Natural killer cell (primary cell): ENCODE measurements at regions not wholly inside any gene's neighbourhood (a gene's known extent, or its start where the extent isn't known, plus 50 kb on each side); places are given as distances from the start of the nearest gene placed in this dataset.
"Not testable (repeated sequence)": the region's sequence is repeated elsewhere in the genome, so short reads cannot be mapped to it uniquely, and the experiment has no call there.

ENCODE experiments used
- ATAC-seq, 3 donors: fragments of 150-1000 bp in 2 of 3; fragments of 200-7000 bp in 1 of 3; cut with Tn5 transposase; 1 replicate in 1 of 3; 2 replicates in 2 of 3; pipeline ENCODE4 v1.10.0; 2021; ENCODE audit warnings: mild to moderate bottlenecking in 2 of 3, moderate library complexity in 2 of 3
- DNase-seq, 2 donors: peaks; one replicate each; pipeline versions ENCODE4 v3.0.0 to v3.0.0-alpha.2; 2013 to 2021; ENCODE audit warnings: mixed read lengths in 1 of 2
- H3K27ac ChIP-seq: one replicate; pipeline ENCODE4 v1.5.1; 2013; ENCODE audit warnings: mild to moderate bottlenecking, low read length
- H3K27me3 ChIP-seq: one replicate; pipeline ENCODE4 v1.6.1; 2013; ENCODE audit warnings: low read length; ENCODE audit not compliant: control insufficient read depth, insufficient read depth
- H3K36me3 ChIP-seq: one replicate; pipeline ENCODE4 v1.6.1; 2013; ENCODE audit warnings: low read length; ENCODE audit not compliant: control insufficient read depth, insufficient read depth
- H3K4me1 ChIP-seq: one replicate; pipeline ENCODE4 v1.6.1; 2013; ENCODE audit warnings: low read length; ENCODE audit not compliant: control insufficient read depth, insufficient read depth
- H3K4me3 ChIP-seq: one replicate; pipeline ENCODE4 v1.5.1; 2013; ENCODE audit warnings: low read length
- H3K9me3 ChIP-seq: one replicate; pipeline ENCODE4 v1.6.1; 2013; ENCODE audit warnings: low read length; ENCODE audit not compliant: control insufficient read depth, insufficient read depth
- H3K27ac Mint-ChIP-seq, 2 donors: one replicate each; pipeline ENCODE4 v1.8.0; 2022; ENCODE audit warnings: mild to moderate bottlenecking in 2 of 2, mixed read lengths in 2 of 2, moderate library complexity in 1 of 2
- H3K27me3 Mint-ChIP-seq, 2 donors: one replicate each; pipeline ENCODE4 v1.8.0; 2022; ENCODE audit warnings: low read depth in 2 of 2, mixed read lengths in 2 of 2
- H3K36me3 Mint-ChIP-seq: one replicate; pipeline ENCODE4 v1.8.0; 2022; ENCODE audit warnings: mixed read lengths
- H3K4me1 Mint-ChIP-seq, 2 donors: one replicate each; pipeline ENCODE4 v1.8.0; 2022; ENCODE audit warnings: mixed read lengths in 2 of 2
- H3K4me3 Mint-ChIP-seq: one replicate; pipeline ENCODE4 v1.8.0; 2022; ENCODE audit warnings: mild to moderate bottlenecking, moderate library complexity, mixed read lengths
- H3K9me3 Mint-ChIP-seq, 2 donors: one replicate each; pipeline ENCODE4 v1.8.0; 2022; ENCODE audit warnings: mixed read lengths in 2 of 2
- CTCF ChIP-seq: fragments of 200-600 bp; IDR thresholded peaks from one replicate; pipeline ENCODE4 v1.8.0; 2022; ENCODE audit warnings: antibody characterized with exemption
- WGBS: methylation state at CpG from one replicate; pipeline ENCODE4 v1.1.7; 2013; ENCODE audit warnings: missing lambda C conversion rate; ENCODE audit not compliant: insufficient coverage; 5-methylcytosine and 5-hydroxymethylcytosine counted together
- intact Hi-C: fragments of 100-400 bp; cut with micrococcal nuclease; formaldehyde crosslinking; loops from one replicate; pipeline ENCODE4 v1.14.2; 2022

GRCh38 chrX:131861088-131861787, 161.9 kb upstream of the STK26 start:
- no peak for TF ChIP-seq CTCF
- H3K27ac ChIP-seq, result no peak overlapping the region
- Mint-ChIP-seq H3K9me3 (no peaks in the 10 kb centered on the region), H3K4me3 (no peak overlapping the region), H3K27ac (no peak overlapping the region), H3K4me1 (no peaks in the 10 kb centered on the region), H3K27me3 (peaks cover 0 to 32% of the 10 kb centered on the region in 2 donors), H3K36me3 (no peaks in the 10 kb centered on the region)
- DNase-seq (no peak), ATAC-seq (peak in 1 of 3 donors; percentile 52)
- 95% methylated on average over 6 of the region's 6 CpGs for WGBS
- no peaks in the 10 kb centered on the region for H3K4me1 ChIP-seq
- H3K9me3 ChIP-seq, result no peaks in the 10 kb centered on the region
- no peaks in the 10 kb centered on the region for H3K36me3 ChIP-seq
- H3K4me3 ChIP-seq, result no peak overlapping the region
- intact Hi-C loops, result no loop called here
- no peaks in the 10 kb centered on the region for H3K27me3 ChIP-seq

DNA sequence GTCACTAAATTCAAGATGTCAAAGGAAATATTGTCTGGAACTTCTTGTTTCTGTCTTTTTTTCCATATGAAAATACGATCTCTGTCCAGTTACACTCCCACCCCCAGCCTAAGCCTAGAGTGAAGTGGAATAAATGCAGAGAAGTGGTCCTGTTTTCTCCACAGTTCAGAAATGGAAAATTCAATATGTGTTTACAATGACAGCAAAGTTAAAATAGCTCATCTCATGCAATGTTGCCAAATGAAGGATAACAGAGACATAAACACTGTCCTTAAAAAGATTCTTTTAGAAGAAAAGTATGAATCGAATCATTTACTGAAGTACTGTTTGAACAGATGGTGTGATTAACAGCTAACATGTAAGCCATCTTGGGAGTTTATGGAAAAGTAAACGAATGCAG, 160.8 kb upstream of the STK26 start:
- Mint-ChIP-seq H3K9me3 (no peaks in the 10 kb centered on the region), H3K4me1 (no peaks in the 10 kb centered on the region), H3K27ac (no peak overlapping the region), H3K4me3 (no peak overlapping the region), H3K27me3 (peaks cover 0 to 31% of the 10 kb centered on the region in 2 donors), H3K36me3 (no peaks in the 10 kb centered on the region)
- no CpG with 5 or more reads among the region's 3 CpGs for WGBS
- Histone ChIP-seq H3K27me3 (no peaks in the 10 kb centered on the region), H3K4me1 (no peaks in the 10 kb centered on the region), H3K9me3 (no peaks in the 10 kb centered on the region), H3K27ac (no peak overlapping the region), H3K36me3 (no peaks in the 10 kb centered on the region), H3K4me3 (no peak overlapping the region)
- no peak for ATAC-seq
- no peak for DNase-seq
- TF ChIP-seq CTCF, result no peak
- intact Hi-C loops, result no loop called here

- Mint-ChIP-seq H3K36me3 (no peaks in the 10 kb centered on the region), H3K27me3 (peaks cover 0 to 46% of the 10 kb centered on the region in 2 donors), H3K4me1 (no peaks in the 10 kb centered on the region), H3K27ac (no peak overlapping the region), H3K4me3 (no peak overlapping the region), H3K9me3 (no peaks in the 10 kb centered on the region)
- intact Hi-C loops, result no loop called here
- Histone ChIP-seq H3K27me3 (no peaks in the 10 kb centered on the region), H3K9me3 (no peaks in the 10 kb centered on the region), H3K4me1 (no peaks in the 10 kb centered on the region), H3K36me3 (no peaks in the 10 kb centered on the region), H3K27ac (no peak overlapping the region), H3K4me3 (no peak overlapping the region)
- ATAC-seq (no peak), DNase-seq (no peak)
- TF ChIP-seq CTCF, result no peak
These were observed 153.9 kb upstream of the STK26 start for GRCh38 chrX:131869182-131869581.

DNA sequence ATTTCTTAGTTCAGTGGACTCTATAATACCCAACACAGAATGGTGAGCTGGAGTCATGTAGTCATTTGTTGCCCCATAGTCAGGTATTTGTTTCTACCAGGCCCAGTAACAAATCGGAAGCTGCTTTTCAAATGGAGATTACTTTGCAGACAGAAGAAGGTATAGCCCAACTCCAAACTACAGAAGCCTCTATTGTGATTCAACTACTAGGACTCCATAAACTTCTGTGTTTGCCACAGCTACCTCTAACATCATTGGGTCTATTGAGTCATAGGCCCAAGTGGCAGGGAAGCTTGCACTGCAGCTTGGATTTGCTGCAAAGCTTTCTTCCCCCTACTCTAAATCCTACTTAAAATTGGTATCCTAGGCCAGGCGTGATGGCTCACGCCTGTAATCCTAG, 148.8 kb upstream of the STK26 start:
- WGBS, result no CpG with 5 or more reads among the region's 3 CpGs
- ATAC-seq (no peak), DNase-seq (no peak)
- Histone ChIP-seq H3K27me3 (no peaks in the 10 kb centered on the region), H3K27ac (no peak overlapping the region), H3K36me3 (no peaks in the 10 kb centered on the region), H3K4me3 (no peak overlapping the region), H3K4me1 (no peaks in the 10 kb centered on the region), H3K9me3 (no peaks in the 10 kb centered on the region)
- intact Hi-C loops, result no loop called here
- Mint-ChIP-seq H3K27me3 (peaks cover 0 to 32% of the 10 kb centered on the region in 2 donors), H3K36me3 (no peaks in the 10 kb centered on the region), H3K9me3 (no peaks in the 10 kb centered on the region), H3K4me3 (no peak overlapping the region), H3K27ac (no peak overlapping the region), H3K4me1 (no peaks in the 10 kb centered on the region)
- no peak for TF ChIP-seq CTCF

DNA sequence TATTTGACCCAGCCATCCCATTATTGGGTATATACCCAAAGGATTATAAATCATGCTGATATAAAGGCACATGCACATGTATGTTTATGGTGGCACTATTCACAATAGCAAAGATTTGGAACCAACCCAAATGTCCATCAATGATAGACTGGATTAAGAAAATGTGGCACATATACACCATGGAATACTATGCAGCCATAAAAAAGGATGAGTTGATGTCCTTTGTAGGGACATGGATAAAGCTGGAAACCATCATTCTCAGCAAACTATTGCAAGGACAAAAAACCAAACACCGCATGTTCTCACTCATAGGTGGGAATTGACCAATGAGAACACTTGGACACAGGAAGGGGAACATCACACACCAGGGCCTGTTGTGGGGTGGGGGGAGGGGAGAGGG, 147.3 kb upstream of the STK26 start:
- H3K27ac ChIP-seq, H3K4me1 Mint-ChIP-seq, H3K9me3 Mint-ChIP-seq, H3K27me3 ChIP-seq, H3K27ac Mint-ChIP-seq, H3K36me3 Mint-ChIP-seq, intact Hi-C loops, DNase-seq, H3K4me1 ChIP-seq, H3K9me3 ChIP-seq, H3K4me3 Mint-ChIP-seq, ATAC-seq, H3K4me3 ChIP-seq, H3K36me3 ChIP-seq: not testable (repeated sequence)
- no CpG with 5 or more reads among the region's 1 CpG for WGBS
- peaks cover 0 to 26% of the 10 kb centered on the region in 2 donors for H3K27me3 Mint-ChIP-seq
